ENCODE measurements at regions not wholly inside any gene's neighbourhood (a gene's known extent, or its start where the extent isn't known, plus 50 kb on each side); places are given as distances from the start of the nearest gene placed in this dataset.

DNA sequence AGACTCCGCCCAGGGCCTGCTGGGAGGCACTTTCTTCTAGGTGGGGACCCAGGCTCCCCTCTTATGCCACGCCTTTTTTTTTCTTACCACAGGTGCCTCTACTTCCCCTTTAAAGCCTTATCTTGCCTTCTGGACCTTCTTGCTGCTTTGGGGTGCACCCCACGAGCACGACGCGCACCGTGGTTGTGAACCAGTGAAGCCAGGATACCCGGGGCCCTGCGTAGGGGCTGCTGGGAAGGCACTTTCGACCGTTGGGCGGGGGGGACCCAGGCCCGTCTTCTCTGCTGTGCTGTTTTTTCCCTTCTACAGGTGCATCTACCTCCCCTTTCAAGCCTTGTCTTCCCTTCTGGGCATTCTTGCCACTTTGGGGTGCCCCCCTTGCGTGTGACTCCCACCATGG is 305.4 kb downstream of the ALG10 start:
- H3K4me1 ChIP-seq, result no peaks in the 10 kb centered on the region
- H3K36me3 ChIP-seq, result no peaks in the 10 kb centered on the region
- no peaks in the 10 kb centered on the region for H3K9me3 ChIP-seq
- H3K4me3 ChIP-seq, result no peak overlapping the region
- TF ChIP-seq, protein P1, sequence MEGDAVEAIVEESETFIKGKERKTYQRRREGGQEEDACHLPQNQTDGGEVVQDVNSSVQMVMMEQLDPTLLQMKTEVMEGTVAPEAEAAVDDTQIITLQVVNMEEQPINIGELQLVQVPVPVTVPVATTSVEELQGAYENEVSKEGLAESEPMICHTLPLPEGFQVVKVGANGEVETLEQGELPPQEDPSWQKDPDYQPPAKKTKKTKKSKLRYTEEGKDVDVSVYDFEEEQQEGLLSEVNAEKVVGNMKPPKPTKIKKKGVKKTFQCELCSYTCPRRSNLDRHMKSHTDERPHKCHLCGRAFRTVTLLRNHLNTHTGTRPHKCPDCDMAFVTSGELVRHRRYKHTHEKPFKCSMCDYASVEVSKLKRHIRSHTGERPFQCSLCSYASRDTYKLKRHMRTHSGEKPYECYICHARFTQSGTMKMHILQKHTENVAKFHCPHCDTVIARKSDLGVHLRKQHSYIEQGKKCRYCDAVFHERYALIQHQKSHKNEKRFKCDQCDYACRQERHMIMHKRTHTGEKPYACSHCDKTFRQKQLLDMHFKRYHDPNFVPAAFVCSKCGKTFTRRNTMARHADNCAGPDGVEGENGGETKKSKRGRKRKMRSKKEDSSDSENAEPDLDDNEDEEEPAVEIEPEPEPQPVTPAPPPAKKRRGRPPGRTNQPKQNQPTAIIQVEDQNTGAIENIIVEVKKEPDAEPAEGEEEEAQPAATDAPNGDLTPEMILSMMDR (IDR thresholded peaks at IDR 0.05), result no peak
- TF ChIP-seq POLR2AphosphoS5 (IDR thresholded peaks at IDR 0.05; ENCODE audit: insufficient read depth in 1 of 2, low read depth in 1 of 2) (no peak), POLR2A (IDR thresholded peaks at IDR 0.05) (no peak)
- H3K27me3 ChIP-seq, result no peaks in the 10 kb centered on the region
- no peak for DNase-seq (ENCODE audit: extremely low spot score in 2 of 2)
- intact Hi-C loops (cut with DNase I), result no loop called here
- H3K27ac ChIP-seq, result no peak overlapping the region

DNA sequence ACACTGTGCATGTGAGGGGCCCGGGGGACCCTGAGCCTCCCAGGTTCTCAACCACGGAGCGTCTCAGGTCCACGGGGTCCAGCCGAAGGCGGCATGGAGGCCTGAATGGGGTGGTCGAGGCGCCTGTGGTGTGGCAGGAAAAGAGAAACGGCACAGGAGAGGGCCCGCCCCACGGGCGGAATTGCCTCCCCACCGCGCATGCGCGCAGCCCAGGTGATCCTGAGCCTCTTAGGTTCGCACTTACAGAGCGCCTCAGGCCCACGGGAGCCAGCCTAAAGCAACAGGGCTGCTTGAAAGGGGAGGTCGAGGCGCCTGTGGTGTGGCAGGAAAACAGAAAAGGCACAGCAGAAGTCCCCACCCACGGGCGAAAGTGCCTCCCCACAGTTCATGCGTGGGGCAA is 311.0 kb downstream of the ALG10 start:
- Histone ChIP-seq H3K4me3 (no peak overlapping the region), H3K4me1 (no peaks in the 10 kb centered on the region), H3K36me3 (no peaks in the 10 kb centered on the region), H3K27me3 (no peaks in the 10 kb centered on the region), H3K9me3 (no peaks in the 10 kb centered on the region), H3K27ac (no peak overlapping the region)
- TF ChIP-seq POLR2A (IDR thresholded peaks at IDR 0.05), result no peak
- no peak for TF ChIP-seq POLR2AphosphoS5 (IDR thresholded peaks at IDR 0.05; ENCODE audit: insufficient read depth in 1 of 2, low read depth in 1 of 2)
- TF ChIP-seq, protein P1 (IDR thresholded peaks at IDR 0.05), result no peak
- intact Hi-C loops (cut with DNase I), result no loop called here
- DNase-seq (ENCODE audit: extremely low spot score in 2 of 2), result no peak

DNA sequence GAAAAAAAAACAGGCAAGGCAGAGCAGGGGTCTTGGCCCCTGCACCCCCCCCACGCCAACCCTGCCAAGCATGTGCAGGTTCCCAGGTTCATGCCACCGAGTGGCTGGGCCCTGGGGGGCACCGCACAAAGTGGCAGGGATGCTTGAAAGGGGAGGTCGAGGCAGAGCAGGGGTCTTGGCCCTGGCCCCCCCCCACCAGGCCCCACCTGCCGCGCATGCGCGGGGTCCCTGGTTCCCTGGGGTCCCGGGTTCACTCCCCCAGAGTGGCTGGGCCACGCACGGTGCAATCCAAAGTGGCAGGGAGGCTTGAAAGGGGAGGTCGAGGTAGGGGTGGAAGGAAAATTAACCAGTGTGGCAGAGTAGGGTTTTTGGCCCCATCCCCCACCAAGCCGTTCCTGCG is 312.2 kb downstream of the ALG10 start:
- no peaks in the 10 kb centered on the region for H3K36me3 ChIP-seq
- no peaks in the 10 kb centered on the region for H3K9me3 ChIP-seq
- intact Hi-C loops (cut with DNase I), result no loop called here
- no peaks in the 10 kb centered on the region for H3K27me3 ChIP-seq
- no peak overlapping the region for H3K27ac ChIP-seq
- DNase-seq (ENCODE audit: extremely low spot score in 2 of 2), result no peak
- H3K4me3 ChIP-seq, result no peak overlapping the region
- TF ChIP-seq POLR2A (IDR thresholded peaks at IDR 0.05) (no peak), POLR2AphosphoS5 (IDR thresholded peaks at IDR 0.05; ENCODE audit: insufficient read depth in 1 of 2, low read depth in 1 of 2) (no peak)
- TF ChIP-seq, protein P1 (IDR thresholded peaks at IDR 0.05), result no peak
- H3K4me1 ChIP-seq, result no peaks in the 10 kb centered on the region

DNA sequence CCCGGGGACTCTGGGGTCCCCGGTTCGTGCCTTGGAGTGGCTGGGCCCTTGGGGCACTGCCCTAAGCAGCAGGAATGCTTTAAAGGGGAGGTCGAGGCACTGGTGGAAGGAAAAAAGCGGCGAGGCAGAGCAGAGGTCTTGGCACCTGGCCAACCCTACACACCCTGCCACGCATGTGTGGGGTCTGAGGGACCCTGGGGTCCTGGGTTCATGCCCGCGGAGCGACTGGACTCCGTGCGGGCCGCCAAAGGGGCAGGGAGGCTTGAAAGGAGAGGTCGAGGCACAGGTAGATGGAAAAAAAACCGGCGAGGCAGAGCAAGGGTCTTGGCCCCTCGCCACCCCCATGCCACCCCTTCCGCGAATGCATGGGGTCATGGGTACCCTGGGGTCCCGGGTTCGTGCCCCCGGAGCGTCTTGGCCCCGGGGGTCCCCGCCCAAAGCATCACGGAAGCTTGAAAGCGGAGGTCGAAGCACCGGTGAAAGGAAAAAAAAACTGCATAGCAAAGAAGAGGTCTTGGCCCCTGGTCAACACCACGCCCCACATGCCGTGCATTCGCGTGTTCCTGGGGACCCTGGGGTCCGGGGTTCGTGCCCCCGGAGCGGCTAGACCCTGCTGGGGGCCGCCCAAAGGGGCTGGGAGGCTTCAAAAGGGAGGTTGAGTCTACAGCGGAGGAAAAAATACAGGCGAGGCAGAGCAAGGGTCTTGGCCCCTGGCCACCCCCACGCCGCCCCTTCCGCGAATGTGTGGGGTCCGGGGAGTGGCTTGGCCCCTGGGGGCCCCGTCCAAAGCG is 312.9 kb downstream of the ALG10 start:
- intact Hi-C loops (cut with DNase I), result no loop called here
- no peak overlapping the region for H3K4me3 ChIP-seq
- H3K27me3 ChIP-seq, result no peaks in the 10 kb centered on the region
- no peak overlapping the region for H3K27ac ChIP-seq
- H3K9me3 ChIP-seq, result no peaks in the 10 kb centered on the region
- H3K36me3 ChIP-seq, result no peaks in the 10 kb centered on the region
- TF ChIP-seq, protein P1 (IDR thresholded peaks at IDR 0.05), result no peak
- no peak for TF ChIP-seq POLR2A (IDR thresholded peaks at IDR 0.05)
- no peak for TF ChIP-seq POLR2AphosphoS5 (IDR thresholded peaks at IDR 0.05; ENCODE audit: insufficient read depth in 1 of 2, low read depth in 1 of 2)
- no peak for DNase-seq (ENCODE audit: extremely low spot score in 2 of 2)
- no peaks in the 10 kb centered on the region for H3K4me1 ChIP-seq

DNA sequence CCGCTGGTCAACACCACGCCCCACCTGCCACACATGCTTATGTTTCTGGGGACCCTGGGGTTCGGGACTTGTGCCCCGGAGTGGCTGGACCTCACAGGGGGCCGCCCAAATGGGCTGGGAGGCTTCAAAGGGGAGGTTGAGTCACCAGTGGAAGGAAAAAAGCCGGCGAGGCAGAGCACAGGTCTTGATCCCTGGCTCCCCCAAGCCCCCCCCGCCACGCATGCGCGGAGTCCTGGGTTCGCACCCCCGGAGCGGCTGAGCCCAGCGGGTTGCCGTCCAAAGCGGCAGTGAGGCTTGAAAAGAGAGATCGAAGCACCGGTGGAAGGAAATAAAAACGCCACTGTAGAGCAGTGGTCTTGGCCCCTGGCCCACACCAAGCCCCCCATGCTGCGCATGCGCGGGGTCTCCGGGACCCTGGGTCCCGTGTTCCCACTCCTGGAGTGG is 313.5 kb downstream of the ALG10 start:
- H3K4me3 ChIP-seq, result no peak overlapping the region
- H3K4me1 ChIP-seq, result no peaks in the 10 kb centered on the region
- H3K27ac ChIP-seq, result no peak overlapping the region
- H3K36me3 ChIP-seq, result no peaks in the 10 kb centered on the region
- intact Hi-C loops (cut with DNase I), result no loop called here
- no peaks in the 10 kb centered on the region for H3K9me3 ChIP-seq
- no peak for TF ChIP-seq POLR2A (IDR thresholded peaks at IDR 0.05)
- TF ChIP-seq, protein P1 (IDR thresholded peaks at IDR 0.05), result no peak
- no peak for TF ChIP-seq POLR2AphosphoS5 (IDR thresholded peaks at IDR 0.05; ENCODE audit: insufficient read depth in 1 of 2, low read depth in 1 of 2)
- no peaks in the 10 kb centered on the region for H3K27me3 ChIP-seq
- DNase-seq (ENCODE audit: extremely low spot score in 2 of 2), result no peak

All from vagina (tissue), 2 donors.